HG03108 (cell line): ENCODE measurements at regions not wholly inside any gene's neighbourhood (a gene's known extent, or its start where the extent isn't known, plus 50 kb on each side); places are given as distances from the start of the nearest gene placed in this dataset.

Source experiments
- ATAC-seq: cut with Tn5 transposase; IDR thresholded peaks from one replicate; pipeline ENCODE4 v1.9.1; 2021; ENCODE audit warnings: moderate library complexity; ENCODE audit not compliant: unreplicated experiment

DNA sequence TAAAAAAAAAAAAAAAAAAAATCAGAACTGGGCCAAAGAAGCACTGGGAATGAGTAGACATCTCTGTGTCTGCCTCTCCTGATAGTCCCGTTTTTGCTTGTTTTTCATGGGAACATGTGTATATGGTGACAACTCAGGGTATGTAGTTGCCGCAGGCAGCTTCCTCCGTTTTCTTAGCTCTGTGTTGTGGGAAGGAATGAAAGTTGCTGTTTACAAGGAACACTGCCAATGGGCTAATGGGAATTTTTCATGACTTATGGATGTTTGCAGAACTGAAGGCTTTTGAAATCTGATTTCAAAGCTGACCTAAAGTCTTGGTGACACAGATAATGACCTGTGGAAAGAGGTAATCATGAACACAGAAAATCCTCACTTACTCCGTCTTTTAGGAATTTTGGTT lies 146.4 kb upstream of the BTG1 start:
- ATAC-seq = no peak

- no peak for ATAC-seq
Measured at GRCh38 chr12:92290886-92291285, 145.2 kb upstream of the BTG1 start.

GRCh38 chr12:92290350-92290695 lies 144.7 kb upstream of the BTG1 start:
- ATAC-seq = no peak

- no peak for ATAC-seq
Measured at GRCh38 chr12:92289629-92290349, 144.1 kb upstream of the BTG1 start.

- no peak for ATAC-seq
Measured at GRCh38 chr12:92288561-92288960, 142.9 kb upstream of the BTG1 start.

- ATAC-seq = no peak
Measured at GRCh38 chr12:92278378-92278828, 132.8 kb upstream of the BTG1 start.

GRCh38 chr12:92277795-92278194 lies 132.1 kb upstream of the BTG1 start:
- no peak for ATAC-seq

DNA sequence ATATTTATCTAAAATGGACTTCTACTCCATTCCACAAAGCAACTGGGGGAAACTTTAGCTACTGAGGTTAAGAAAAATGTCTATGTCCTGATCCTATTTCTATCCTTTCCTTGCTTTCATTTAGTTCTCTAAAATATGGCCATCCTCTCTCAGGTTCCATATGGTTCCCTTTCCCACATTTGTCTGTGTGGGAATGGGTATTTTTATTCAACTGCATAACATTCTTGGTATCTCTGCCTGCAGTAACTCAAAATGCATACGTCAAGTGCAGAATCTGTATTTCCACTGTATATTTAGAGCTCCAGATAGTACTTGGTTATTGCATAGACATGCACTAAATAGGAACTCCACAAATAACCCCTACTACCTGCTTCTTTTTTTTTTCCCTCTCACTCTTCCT lies 130.6 kb upstream of the BTG1 start:
- ATAC-seq = no peak

- ATAC-seq = no peak
Measured at GRCh38 chr12:92275443-92276154, 130.0 kb upstream of the BTG1 start.

GRCh38 chr12:92273076-92273475 lies 127.4 kb upstream of the BTG1 start:
- no peak for ATAC-seq

GRCh38 chr12:92272061-92272964 lies 126.7 kb upstream of the BTG1 start:
- no peak for ATAC-seq

DNA sequence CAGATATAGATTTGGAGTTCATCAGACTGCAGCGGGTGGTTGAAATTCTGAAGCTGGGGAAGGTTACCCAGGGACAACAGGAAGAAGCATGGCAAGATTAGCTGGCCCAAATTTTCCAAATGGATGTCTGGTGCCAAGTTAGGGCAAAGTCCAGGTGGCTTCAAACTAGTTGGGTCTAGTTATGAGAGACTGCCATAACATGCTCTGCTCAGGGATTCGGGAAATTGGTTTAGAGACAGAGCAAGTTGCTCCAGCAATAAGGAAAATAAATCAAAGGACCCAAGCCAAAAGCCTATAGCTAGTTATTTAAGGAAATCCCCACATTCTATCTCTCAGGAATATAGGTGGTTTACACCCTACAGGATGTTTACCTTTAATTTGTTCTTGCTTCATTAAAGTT lies 125.7 kb upstream of the BTG1 start:
- no peak for ATAC-seq

- no peak for ATAC-seq
Measured at GRCh38 chr12:92270521-92270920, 124.9 kb upstream of the BTG1 start.

DNA sequence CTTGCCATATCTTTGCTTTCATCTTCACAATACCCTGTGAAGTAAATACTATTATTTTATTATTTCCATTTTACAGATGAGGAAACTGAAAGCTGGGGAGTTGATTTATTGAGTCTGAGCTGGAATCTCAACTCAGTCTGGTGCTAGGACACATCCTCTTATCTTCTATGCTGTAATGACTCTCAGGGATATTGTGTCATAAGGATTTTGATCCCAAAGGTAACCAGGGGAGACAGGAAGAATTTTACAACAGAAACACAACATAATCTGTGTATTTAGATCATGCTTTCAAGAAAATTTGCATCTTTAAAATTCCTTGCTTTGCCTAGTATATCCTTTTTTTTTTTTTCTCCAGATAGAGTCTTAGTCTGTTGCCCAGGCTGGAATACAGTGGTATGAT lies 123.3 kb upstream of the BTG1 start:
- no peak for ATAC-seq

GRCh38 chr12:92261692-92262091 lies 116.0 kb upstream of the BTG1 start:
- no peak for ATAC-seq

DNA sequence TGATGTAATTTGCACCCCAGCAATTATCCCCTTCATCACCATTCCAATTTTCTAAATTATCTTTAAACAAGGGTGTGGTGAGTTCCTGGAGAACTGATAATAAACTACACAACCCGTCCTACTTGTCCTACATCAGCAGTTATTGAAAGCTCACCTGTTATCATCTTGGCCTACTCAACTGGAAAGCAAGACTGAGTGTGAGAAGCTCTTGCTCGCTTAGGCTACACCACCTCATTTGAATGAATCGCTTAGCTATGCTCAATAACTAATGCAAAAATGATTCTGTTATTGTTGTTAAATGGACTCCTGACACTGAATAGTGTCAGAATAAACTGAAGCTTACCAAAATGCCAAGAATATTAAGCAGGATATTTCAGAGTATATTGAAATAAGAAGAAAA lies 115.4 kb upstream of the BTG1 start:
- ATAC-seq = no peak

- no peak for ATAC-seq
Measured at GRCh38 chr12:92259696-92260251, 114.1 kb upstream of the BTG1 start.

DNA sequence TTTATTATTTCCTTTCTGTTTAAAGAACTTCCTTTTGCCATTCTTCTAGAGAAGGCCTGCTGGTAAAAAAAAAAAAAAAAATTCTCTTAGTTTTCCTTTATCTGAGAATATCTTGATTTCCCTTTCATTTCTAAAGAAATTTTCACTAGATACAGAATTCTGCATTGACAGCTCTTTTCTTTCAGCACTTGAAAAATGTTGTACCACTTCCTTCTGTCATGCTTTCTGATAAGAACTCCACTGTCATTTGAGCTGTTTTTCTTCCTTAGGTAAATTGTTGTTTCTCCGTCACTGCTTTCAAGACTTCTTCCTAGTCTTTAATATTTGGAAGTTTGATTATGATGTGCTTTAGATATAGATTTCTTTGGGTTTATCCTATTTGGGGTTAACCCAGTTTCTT lies 113.6 kb upstream of the BTG1 start:
- no peak for ATAC-seq

- ATAC-seq = no peak
Measured at GRCh38 chr12:92257261-92257660, 111.6 kb upstream of the BTG1 start.

- no peak for ATAC-seq
Measured at GRCh38 chr12:92255741-92256140, 110.1 kb upstream of the BTG1 start.

- ATAC-seq = no peak
Measured at GRCh38 chr12:92253301-92253700, 107.7 kb upstream of the BTG1 start.
